IPS-18a (cell line): ENCODE measurements at regions not wholly inside any gene's neighbourhood (a gene's known extent, or its start where the extent isn't known, plus 50 kb on each side); places are given as distances from the start of the nearest gene placed in this dataset.
"Not testable (repeated sequence)": the region's sequence is repeated elsewhere in the genome, so short reads cannot be mapped to it uniquely, and the experiment has no call there.

Experiments
- H3K27ac ChIP-seq: one replicate; pipeline ENCODE4 v1.5.1; 2013; ENCODE audit warnings: low read length
- H3K27me3 ChIP-seq: one replicate; pipeline ENCODE4 v1.6.1; 2013; ENCODE audit warnings: mild to moderate bottlenecking, low read length; ENCODE audit not compliant: control insufficient read depth, insufficient read depth
- H3K36me3 ChIP-seq: one replicate; pipeline ENCODE4 v1.6.1; 2013; ENCODE audit warnings: low read depth, low read length; ENCODE audit not compliant: control insufficient read depth
- H3K4me1 ChIP-seq: one replicate; pipeline ENCODE4 v1.6.1; 2013; ENCODE audit warnings: low read depth, low read length; ENCODE audit not compliant: control insufficient read depth
- H3K4me3 ChIP-seq: one replicate; pipeline ENCODE4 v1.5.1; 2013; ENCODE audit warnings: low read length
- H3K9ac ChIP-seq: one replicate; pipeline ENCODE4 v1.6.1; 2013; ENCODE audit warnings: mild to moderate bottlenecking, low read length, moderate library complexity
- H3K9me3 ChIP-seq: one replicate; pipeline ENCODE4 v1.6.1; 2013; ENCODE audit warnings: low read depth, low read length; ENCODE audit not compliant: control insufficient read depth

DNA sequence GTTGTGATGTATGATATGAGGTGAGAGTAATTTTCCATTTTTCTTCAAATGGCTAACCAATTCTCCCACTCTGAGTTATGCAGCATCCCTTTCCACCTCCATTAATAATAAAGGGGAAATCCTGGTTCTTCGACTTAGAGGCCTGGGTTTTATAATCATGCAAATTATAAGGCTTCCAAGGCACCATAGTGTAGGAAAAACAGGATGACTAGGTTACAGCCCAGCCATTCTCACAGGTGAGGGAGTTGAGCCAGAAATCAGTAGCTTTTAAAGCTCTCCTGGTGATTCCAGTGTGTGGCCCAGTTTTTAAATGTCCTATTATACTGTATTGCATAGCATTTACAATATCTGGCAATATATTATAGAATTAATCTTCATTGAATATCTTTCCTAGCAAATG, 203.1 kb downstream of the ARHGEF9 start:
- H3K4me1 ChIP-seq: peaks cover 26% of the 10 kb centered on the region
- no peaks in the 10 kb centered on the region for H3K27me3 ChIP-seq
- H3K9me3 ChIP-seq: peaks cover 27% of the 10 kb centered on the region
- H3K36me3 ChIP-seq: no peaks in the 10 kb centered on the region
- no peak overlapping the region for H3K9ac ChIP-seq
- peak overlapping the region; percentile 19 for H3K4me3 ChIP-seq
- H3K27ac ChIP-seq: no peak overlapping the region

DNA sequence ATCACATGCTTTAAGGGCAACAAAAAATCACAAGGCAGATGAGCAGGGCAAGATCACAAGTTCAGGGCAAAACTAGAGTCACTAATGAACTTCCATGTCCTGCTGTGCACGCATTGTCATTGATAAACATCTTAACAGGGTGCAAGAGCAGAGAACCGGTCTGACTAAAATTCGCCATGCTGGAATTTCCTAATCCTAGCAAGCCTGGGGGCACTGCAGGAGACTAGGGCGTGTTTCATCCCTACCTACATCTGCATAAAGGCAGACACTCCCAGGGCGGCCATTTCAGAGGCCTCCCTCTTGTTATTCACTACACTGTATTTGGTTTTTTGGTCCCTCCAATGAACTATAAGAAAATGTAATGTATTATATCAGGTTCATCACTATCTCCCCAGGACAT, 203.6 kb downstream of the ARHGEF9 start:
- Histone ChIP-seq H3K4me1 (peaks cover 26% of the 10 kb centered on the region), H3K9me3 (peaks cover 27% of the 10 kb centered on the region), H3K36me3 (no peaks in the 10 kb centered on the region), H3K4me3 (peak overlapping the region; percentile 22), H3K27ac (no peak overlapping the region), H3K27me3 (no peaks in the 10 kb centered on the region), H3K9ac (no peak overlapping the region)

DNA sequence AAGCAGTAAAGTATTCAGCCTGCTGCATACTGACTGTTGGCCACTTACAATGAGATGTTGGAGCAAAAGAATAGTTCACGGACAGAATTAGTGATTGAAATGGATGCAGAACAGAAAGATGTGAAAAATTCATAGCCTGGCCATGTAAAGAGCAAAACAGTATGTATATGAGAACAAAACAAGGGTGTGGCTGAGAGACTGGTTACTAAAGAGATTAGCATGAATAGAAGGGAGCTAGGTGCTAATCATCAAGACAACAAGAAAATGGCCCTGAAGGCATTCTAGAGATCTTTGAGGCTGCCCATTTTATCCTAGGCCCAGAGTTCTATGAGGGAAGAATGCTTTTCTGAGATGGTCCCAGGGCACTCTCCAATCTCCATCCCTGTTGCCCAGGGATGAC, 208.5 kb downstream of the ARHGEF9 start:
- no peak overlapping the region for H3K9ac ChIP-seq
- no peaks in the 10 kb centered on the region for H3K27me3 ChIP-seq
- H3K9me3 ChIP-seq: peaks cover 22% of the 10 kb centered on the region
- H3K4me3 ChIP-seq: no peak overlapping the region
- peaks cover 15% of the 10 kb centered on the region for H3K4me1 ChIP-seq
- H3K36me3 ChIP-seq: no peaks in the 10 kb centered on the region
- no peak overlapping the region for H3K27ac ChIP-seq

DNA sequence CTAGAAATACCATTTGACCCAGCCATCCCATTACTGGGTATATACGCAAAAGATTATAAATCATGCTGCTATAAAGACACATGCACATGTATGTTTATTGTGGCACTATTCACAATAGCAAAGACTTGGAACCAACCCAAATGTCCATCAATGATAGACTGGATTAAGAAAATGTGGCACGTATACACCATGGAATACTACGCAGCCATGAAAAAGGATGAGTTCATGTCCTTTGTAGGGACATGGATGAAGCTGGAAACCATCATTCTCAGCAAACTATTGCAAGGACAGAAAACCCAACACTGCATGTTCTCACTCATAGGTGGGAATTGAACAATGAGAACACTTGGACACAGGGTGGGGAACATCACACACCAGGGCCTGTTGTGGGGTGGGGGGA, 209.3 kb downstream of the ARHGEF9 start:
- H3K36me3 ChIP-seq, H3K27ac ChIP-seq, H3K4me3 ChIP-seq, H3K9ac ChIP-seq, H3K27me3 ChIP-seq: not testable (repeated sequence)
- peaks cover 20% of the 10 kb centered on the region for H3K9me3 ChIP-seq
- peaks cover 11% of the 10 kb centered on the region for H3K4me1 ChIP-seq

DNA sequence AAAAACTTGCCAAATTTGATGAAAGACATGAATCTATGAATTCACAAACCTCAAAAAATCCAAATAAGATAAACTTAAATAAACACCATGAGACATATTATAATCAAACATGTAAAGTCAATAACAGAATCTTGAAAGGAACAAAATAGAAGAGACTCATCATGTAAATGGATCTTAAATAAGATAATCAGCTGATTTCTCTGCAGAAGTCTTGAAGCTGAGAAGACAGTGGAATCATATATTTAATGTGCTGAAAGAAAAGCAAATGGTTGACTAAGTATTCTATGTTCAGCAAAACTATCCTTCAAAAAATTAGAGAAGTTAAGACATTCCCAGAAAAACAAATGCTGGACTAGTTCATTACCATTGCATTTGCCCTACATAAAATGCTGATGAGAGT, 215.7 kb upstream of the SPIN4 start:
- Histone ChIP-seq H3K9me3 (peaks cover 19% of the 10 kb centered on the region), H3K27me3 (no peaks in the 10 kb centered on the region), H3K9ac (no peak overlapping the region), H3K27ac (no peak overlapping the region), H3K4me3 (no peak overlapping the region), H3K4me1 (no peaks in the 10 kb centered on the region), H3K36me3 (no peaks in the 10 kb centered on the region)

GRCh38 chrX:63561425-63561824, 210.3 kb upstream of the SPIN4 start:
- no peak overlapping the region for H3K9ac ChIP-seq

GRCh38 chrX:63560601-63561218, 209.6 kb upstream of the SPIN4 start:
- Histone ChIP-seq H3K4me3 (peak overlapping the region; percentile 81), H3K27me3 (no peaks in the 10 kb centered on the region), H3K27ac (no peak overlapping the region), H3K9ac (peak overlapping the region; percentile 51), H3K9me3 (peaks cover 14% of the 10 kb centered on the region), H3K4me1 (peaks cover 4% of the 10 kb centered on the region), H3K36me3 (no peaks in the 10 kb centered on the region)

More at GRCh38 chrX:63561425-63561824, 210.3 kb upstream of the SPIN4 start:
- Histone ChIP-seq H3K27ac (no peak overlapping the region), H3K4me3 (peak overlapping the region; percentile 81), H3K27me3 (no peaks in the 10 kb centered on the region), H3K36me3 (no peaks in the 10 kb centered on the region), H3K9me3 (peaks cover 18% of the 10 kb centered on the region), H3K4me1 (peaks cover 4% of the 10 kb centered on the region)

DNA sequence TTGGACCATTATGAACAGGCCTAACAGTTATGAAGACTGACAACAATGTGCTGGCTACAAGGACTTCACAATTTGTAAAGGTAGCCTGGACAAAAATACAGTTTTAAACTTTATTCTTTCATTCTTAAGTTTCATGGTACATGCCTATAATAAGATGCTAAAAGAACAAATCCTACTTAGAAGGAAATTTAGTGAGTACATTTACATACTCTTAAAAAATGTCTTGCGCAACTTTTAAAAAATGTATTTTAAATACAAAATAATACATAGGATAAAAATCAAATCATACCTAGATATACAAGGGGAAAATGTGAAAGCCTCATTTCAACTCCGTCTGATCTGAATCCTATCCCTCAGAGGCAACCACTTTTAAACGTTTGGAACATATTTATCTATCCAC, 200.7 kb upstream of the SPIN4 start:
- Histone ChIP-seq H3K27ac (no peak overlapping the region), H3K36me3 (no peaks in the 10 kb centered on the region), H3K9ac (no peak overlapping the region), H3K27me3 (no peaks in the 10 kb centered on the region), H3K9me3 (peaks cover 18% of the 10 kb centered on the region), H3K4me1 (no peaks in the 10 kb centered on the region), H3K4me3 (no peak overlapping the region)

GRCh38 chrX:63530654-63531053, 179.5 kb upstream of the SPIN4 start:
- Histone ChIP-seq H3K36me3 (no peaks in the 10 kb centered on the region), H3K4me3 (no peak overlapping the region), H3K9ac (no peak overlapping the region), H3K4me1 (peaks cover under 1% of the 10 kb centered on the region), H3K9me3 (peaks cover 20% of the 10 kb centered on the region), H3K27ac (no peak overlapping the region), H3K27me3 (no peaks in the 10 kb centered on the region)

GRCh38 chrX:63529961-63530360, 178.8 kb upstream of the SPIN4 start:
- H3K4me3 ChIP-seq: no peak overlapping the region
- no peak overlapping the region for H3K9ac ChIP-seq
- peaks cover 3% of the 10 kb centered on the region for H3K4me1 ChIP-seq
- peaks cover 20% of the 10 kb centered on the region for H3K9me3 ChIP-seq
- no peaks in the 10 kb centered on the region for H3K27me3 ChIP-seq
- H3K27ac ChIP-seq: no peak overlapping the region
- no peaks in the 10 kb centered on the region for H3K36me3 ChIP-seq

GRCh38 chrX:63526863-63527262, 175.7 kb upstream of the SPIN4 start:
- Histone ChIP-seq H3K9ac (no peak overlapping the region), H3K9me3 (peaks cover 13% of the 10 kb centered on the region), H3K36me3 (no peaks in the 10 kb centered on the region), H3K27ac (no peak overlapping the region), H3K4me1 (peaks cover 3% of the 10 kb centered on the region), H3K27me3 (no peaks in the 10 kb centered on the region), H3K4me3 (no peak overlapping the region)

DNA sequence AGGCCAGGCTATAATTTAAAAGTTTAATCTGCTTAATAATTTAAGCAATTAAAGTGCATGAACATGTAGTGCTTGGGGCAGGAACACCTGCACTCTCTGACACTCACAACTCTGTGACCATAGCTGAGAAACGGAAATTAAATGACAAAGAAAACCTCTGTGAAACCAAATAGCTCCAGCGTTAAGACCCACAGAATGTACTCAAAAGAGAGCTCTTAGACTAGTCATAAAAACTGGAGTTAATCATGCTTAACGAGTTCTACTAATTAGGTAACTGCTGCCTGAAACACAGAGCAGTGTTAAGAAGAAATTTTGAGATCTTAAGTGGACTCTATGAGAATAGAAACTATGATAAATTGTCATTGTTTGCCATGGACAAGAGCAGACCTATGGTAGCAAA, 174.4 kb upstream of the SPIN4 start:
- Histone ChIP-seq H3K36me3 (no peaks in the 10 kb centered on the region), H3K4me1 (peaks cover 3% of the 10 kb centered on the region), H3K9ac (no peak overlapping the region), H3K4me3 (peak overlapping the region; percentile 7), H3K9me3 (peaks cover 13% of the 10 kb centered on the region), H3K27ac (no peak overlapping the region), H3K27me3 (no peaks in the 10 kb centered on the region)
